Psoas muscle (tissue), 7 donors: ENCODE measurements at regions not wholly inside any gene's neighbourhood (a gene's known extent, or its start where the extent isn't known, plus 50 kb on each side); places are given as distances from the start of the nearest gene placed in this dataset.

ENCODE experiments used
- ATAC-seq, 4 donors: fragments of 200-7000 bp; cut with Tn5 transposase; one replicate each; pipeline ENCODE4 v1.9.1; 2020; ENCODE audit warnings: moderate library complexity in 3 of 4, mild to moderate bottlenecking in 2 of 4
- DNase-seq, 2 donors: peaks; one replicate each; pipeline ENCODE4 v3.0.0-alpha.2; 2020
- H3K27ac ChIP-seq: fragments of 200-600 bp; one replicate; pipeline ENCODE4 v1.8.0; 2022
- H3K27me3 ChIP-seq, 3 donors: fragments of 200-600 bp in 1 of 3; one replicate each; pipeline versions ENCODE4 v1.6.1 to v1.8.0; 2013 to 2022; ENCODE audit warnings: low read length in 2 of 3, mild to moderate bottlenecking in 2 of 3, moderate library complexity in 1 of 3; ENCODE audit not compliant: insufficient read depth in 3 of 3
- H3K36me3 ChIP-seq, 2 donors: fragments of 200-600 bp in 1 of 2; one replicate each; pipeline versions ENCODE4 v1.6.1 to v1.8.0; 2013 to 2022; ENCODE audit warnings: low read depth in 1 of 2, mild to moderate bottlenecking in 1 of 2, moderate library complexity in 1 of 2; ENCODE audit not compliant: insufficient read depth in 1 of 2
- H3K4me1 ChIP-seq: fragments of 200-600 bp; one replicate; pipeline ENCODE4 v1.8.0; 2022
- H3K4me3 ChIP-seq: fragments of 200-600 bp; one replicate; pipeline ENCODE4 v1.8.0; 2022; ENCODE audit warnings: mild to moderate bottlenecking
- H3K9me3 ChIP-seq: fragments of 200-600 bp; one replicate; pipeline ENCODE4 v1.8.0; 2022
- CTCF ChIP-seq: fragments of 200-600 bp; IDR thresholded peaks from one replicate; pipeline ENCODE4 v1.8.0; 2022; ENCODE audit warnings: antibody characterized with exemption
- WGBS, 3 donors: extraction: QIAGEN DNeasy Blood & Tissue Kit; methylation state at CpG; one replicate each; pipeline versions ENCODE4 v1.1.6 to v1.1.7; 2013; 5-methylcytosine and 5-hydroxymethylcytosine counted together
- intact Hi-C, 2 donors: fragments of 100-400 bp; cut with DNase I; formaldehyde crosslinking; loops; one replicate each; pipeline versions ENCODE4 v1.11.0 to v1.14.2; 2022
- donor health status: healthy with polysubstance abuse.
- donor health status: DM: no; HTN: no; CAD: no; lungs with moderate emphysema.
- donor health status: Bipolar disorder and iron deficiency.
- donor health status: healthy.
- donor health status: DM: yes; HTN: yes; CAD: no.
- donor health status: DM: no; HTN: no; CAD: no.
- donor health status: DM: yes; HTN: yes; CAD: no.

GRCh38 chr7:56578612-56579011 lies 462.4 kb upstream of the NUPR2 start:
- Histone ChIP-seq H3K4me1 (no peaks in the 10 kb centered on the region), H3K27ac (no peak overlapping the region), H3K4me3 (no peak overlapping the region), H3K27me3 (no peaks in the 10 kb centered on the region), H3K36me3 (no peaks in the 10 kb centered on the region), H3K9me3 (no peaks in the 10 kb centered on the region)
- no peak for TF ChIP-seq CTCF
- 22 to 27% (median 26%) methylated on average over 2 of the region's 2 CpGs for WGBS, 3 donors
- ATAC-seq (no peak), DNase-seq (no peak)
- intact Hi-C loops = no loop called here

GRCh38 chr7:56570968-56571367 lies 454.8 kb upstream of the NUPR2 start:
- Histone ChIP-seq H3K9me3 (peaks cover 7% of the 10 kb centered on the region), H3K4me3 (no peak overlapping the region), H3K36me3 (no peaks in the 10 kb centered on the region), H3K27ac (no peak overlapping the region), H3K4me1 (no peaks in the 10 kb centered on the region), H3K27me3 (no peaks in the 10 kb centered on the region)
- intact Hi-C loops = no loop called here
- DNase-seq = no peak
- no peak for TF ChIP-seq CTCF
- no peak for ATAC-seq
- 69 to 83% (median 72%) methylated on average over 1 of the region's 1 CpG for WGBS, 3 donors

GRCh38 chr7:56538541-56539429 lies 422.6 kb upstream of the NUPR2 start:
- 39 to 55% (median 43%) methylated on average over 37 of the region's 37 CpGs for whole genome bisulfite sequencing, 3 donors
- no peak overlapping the region for H3K4me3 ChIP-seq
- H3K9me3 ChIP-seq = no peaks in the 10 kb centered on the region
- ATAC-seq (no peak), DNase-seq (no peak)
- H3K27me3 ChIP-seq = no peaks in the 10 kb centered on the region
- H3K27ac ChIP-seq = no peak overlapping the region
- no peaks in the 10 kb centered on the region for H3K36me3 ChIP-seq
- intact Hi-C loops = no loop called here
- no peak for TF ChIP-seq CTCF
- no peaks in the 10 kb centered on the region for H3K4me1 ChIP-seq

- H3K4me3 ChIP-seq = no peak overlapping the region
- H3K36me3 ChIP-seq = no peaks in the 10 kb centered on the region
- no peaks in the 10 kb centered on the region for H3K4me1 ChIP-seq
- H3K9me3 ChIP-seq = no peaks in the 10 kb centered on the region
- intact Hi-C loops = no loop called here
- WGBS, 3 donors = 14 to 35% (median 18%) methylated on average over 18 to 19 of the region's 19 CpGs
- H3K27ac ChIP-seq = no peak overlapping the region
- no peak for TF ChIP-seq CTCF
- no peaks in the 10 kb centered on the region for H3K27me3 ChIP-seq
- DNase-seq (peak in 1 of 2 donors; percentile 56), ATAC-seq (peak in 2 of 4 donors; percentile 56 to 65)
Measured at GRCh38 chr7:56537952-56538351, 421.7 kb upstream of the NUPR2 start.
